NCI-H2227 (cell line): ENCODE measurements at regions not wholly inside any gene's neighbourhood (a gene's known extent, or its start where the extent isn't known, plus 50 kb on each side); places are given as distances from the start of the nearest gene placed in this dataset.
"Not testable (repeated sequence)": the region's sequence is repeated elsewhere in the genome, so short reads cannot be mapped to it uniquely, and the experiment has no call there.

Experiments
- DNase-seq: peaks from one replicate; lab custom pipeline; 2025; ENCODE audit not compliant: unreplicated experiment; lab: John Stamatoyannopoulos, UW

DNA sequence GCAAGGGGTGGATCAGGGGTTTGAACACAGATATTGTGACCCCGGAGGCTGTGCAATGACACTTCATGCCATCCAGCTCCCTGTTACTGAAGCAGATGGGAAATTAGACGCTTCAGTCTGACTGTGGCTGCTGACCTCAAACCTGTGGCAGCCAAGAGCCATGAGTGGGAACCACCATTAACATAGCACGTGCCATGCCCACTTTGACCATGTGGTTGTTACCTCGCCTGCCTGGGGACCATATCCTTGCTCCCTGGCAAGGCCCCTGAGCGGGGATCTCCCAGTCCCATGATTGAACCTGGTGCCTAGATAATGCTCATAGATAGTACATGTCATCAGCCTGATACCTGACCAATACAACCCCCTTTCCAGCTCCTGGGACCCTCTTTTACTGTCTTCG is 68.9 kb downstream of the CYP26B1 start:
- no peak for DNase-seq

DNA sequence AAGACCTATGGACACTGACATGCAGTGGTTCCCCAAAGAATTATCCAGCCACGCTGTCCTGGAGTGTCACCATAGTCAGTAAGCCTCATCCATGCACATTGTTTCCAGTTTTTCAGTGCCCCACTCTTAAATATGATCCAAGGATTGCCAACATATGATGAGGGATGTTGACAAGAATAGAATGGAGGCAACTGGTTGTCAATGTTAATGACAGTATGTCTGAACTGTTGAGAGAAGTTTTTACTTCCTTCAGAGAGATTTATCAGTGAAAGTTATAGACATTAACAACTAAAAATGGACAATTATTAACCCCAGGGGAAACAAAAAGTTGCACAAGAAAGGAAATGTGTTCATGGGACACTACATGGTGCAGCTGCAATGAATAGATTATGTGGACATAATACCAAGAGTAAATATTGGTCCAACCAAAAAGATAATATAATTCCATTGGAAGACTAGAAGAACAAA is 69.9 kb downstream of the CYP26B1 start:
- DNase-seq: no peak

DNA sequence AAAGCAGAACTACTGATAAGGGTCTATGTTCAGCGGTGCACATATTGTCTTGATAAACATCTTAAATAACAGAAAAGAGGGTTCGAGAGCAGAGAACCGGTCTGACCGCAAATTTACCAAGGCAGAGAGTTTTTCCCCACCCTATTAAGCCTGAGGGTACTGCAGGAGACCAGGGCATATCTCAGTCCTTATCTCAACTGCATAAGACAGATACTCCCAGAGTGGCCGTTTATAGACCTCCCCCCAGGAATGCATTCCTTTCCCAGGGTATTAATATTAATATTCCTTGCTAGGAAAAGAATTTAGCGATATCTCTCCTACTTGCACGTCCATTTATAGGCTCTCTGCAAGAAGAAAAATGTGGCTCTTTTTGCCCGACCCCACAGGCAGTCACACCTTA is 74.3 kb downstream of the CYP26B1 start:
- DNase-seq: not testable (repeated sequence)

DNA sequence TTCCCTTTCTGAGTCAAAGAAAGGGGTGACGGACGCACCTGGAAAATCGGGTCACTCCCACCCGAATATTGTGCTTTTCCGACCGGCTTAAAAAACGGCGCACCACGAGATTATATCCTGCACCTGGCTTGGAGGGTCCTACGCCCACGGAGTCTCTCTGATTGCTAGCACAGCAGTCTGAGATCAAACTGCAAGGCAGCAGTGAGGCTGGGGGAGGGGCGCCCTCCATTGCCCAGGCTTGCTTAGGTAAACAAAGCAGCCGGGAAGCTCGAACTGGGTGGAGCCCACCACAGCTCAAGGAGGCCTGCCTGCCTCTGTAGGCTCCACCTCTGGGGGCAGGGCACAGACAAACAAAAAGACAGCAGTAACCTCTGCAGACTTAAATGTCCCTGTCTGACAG is 83.5 kb downstream of the CYP26B1 start:
- not testable (repeated sequence) for DNase-seq

DNA sequence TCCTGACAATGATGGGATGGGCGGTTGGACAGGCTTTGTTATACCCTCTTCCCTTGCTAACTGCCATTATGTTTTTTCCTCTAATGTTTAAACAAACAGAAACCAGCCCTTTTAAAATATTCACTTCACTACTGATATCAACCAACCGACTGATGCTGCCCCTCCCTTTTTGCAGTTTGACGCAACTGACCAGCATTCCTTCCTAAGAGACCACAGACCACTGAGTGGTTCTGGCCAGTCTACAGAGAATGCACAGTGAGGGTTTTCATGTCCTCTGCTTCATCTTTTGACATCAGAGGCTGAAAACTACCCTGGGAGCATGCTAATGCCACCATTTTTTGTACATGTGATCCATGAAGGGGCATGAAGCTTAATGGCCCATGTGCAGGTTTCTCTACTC is 85.3 kb downstream of the CYP26B1 start:
- DNase-seq: no peak

DNA sequence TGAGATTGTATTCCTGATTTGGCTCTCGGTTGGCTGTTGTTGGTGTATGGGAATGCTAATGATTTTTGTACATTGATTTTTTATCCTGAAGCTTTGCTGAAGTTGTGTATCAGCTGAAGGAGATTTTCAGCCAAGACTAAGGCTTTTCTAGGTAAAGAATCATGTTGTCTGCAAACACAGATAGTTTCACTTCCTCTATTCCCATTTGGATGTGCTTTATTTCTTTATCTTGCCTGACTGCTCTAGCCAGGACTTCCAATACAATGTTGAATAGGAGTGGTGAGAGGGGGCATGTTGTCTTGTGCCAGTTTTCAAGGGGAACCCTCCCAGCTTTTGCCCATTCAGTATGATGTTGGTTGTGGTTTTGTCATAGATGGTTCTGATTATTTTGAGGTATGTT is 90.4 kb downstream of the CYP26B1 start:
- DNase-seq: no peak

DNA sequence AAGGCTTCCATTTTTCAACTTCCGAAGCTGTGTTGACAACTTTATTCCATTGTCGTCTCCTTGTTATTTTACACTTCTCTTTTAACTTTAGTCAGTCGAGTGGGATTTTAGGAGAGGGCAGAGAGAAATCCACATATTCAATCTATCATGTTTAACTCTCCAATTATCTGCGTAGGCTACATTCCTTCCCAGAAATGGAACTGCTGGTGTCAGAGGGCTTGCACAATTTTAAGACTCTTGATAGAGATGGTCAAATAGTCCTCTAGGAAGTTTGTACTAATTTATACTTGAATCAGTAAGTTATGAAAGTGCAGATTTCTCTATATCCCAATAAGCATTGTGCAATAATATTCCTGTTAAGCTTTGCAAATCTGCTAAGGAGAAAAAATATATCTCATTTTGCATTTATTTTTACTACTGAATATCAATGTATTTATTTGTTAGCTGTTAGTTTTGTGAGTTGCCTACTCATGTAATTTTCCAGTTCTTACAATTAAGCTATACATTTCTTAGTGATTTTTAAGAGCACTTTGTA is 95.6 kb downstream of the CYP26B1 start:
- DNase-seq: no peak

DNA sequence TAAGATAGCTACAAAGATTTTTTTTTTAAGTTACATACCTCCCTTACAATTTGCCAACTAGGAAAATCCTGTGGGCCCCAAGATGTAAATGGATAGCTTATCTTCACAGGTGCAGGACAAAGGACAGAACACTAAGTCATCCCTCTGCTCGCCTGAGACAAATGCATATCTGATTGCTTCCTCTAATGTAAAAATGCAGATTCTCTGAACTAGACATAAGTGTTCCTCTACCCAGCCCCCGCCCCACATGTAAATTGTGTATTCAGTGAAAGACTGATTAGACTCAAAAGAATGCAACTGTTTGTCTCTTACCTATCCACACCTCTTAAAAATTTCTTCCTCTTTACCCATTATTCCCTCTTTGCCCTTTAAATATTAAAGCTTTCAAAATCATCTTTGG is 96.5 kb downstream of the CYP26B1 start:
- DNase-seq: no peak

DNA sequence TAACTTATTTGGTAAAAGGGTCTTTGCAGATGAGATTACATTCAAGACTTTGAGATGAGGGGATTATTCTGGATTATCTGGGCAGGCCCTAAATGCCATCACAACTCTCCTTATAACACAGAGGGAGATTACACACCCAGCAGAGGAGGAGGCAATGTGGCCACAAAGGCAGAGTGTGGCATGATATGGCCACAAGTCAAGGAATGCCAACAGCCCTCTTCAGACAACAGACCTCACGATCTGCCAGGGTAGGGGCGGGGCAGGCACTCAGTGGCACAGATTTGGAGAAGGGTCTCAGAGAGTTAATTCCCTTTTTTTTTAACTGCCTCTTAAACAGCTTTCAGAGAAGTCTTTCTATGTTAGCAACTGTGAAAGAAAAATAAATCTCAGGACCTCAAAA is 96.9 kb downstream of the CYP26B1 start:
- DNase-seq: no peak

DNA sequence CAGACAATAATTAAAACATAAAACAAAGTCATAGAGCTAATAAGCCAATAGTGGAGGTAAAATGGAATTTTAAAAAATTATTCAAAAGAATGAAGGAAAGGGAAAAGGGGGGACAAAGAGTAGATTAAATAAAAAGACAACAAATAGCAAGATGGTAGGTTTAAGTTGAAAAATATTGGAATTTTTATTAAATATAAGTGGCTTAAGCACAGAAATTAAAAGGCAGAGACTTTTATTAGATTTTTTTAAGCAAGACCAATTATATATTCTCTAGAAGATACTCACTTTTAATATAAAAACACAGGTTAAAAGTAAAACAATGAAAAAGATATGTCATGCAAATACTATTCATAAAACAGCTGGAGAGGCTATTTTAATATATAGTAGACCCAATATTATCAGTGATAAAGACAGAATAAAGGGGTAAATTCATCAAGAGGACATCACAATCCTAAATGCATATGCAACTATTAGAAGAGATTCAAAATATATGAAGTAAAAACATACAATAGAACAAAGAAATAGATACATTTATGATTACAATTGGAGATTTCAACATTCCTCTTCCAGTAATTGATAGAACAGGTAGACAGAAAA is 98.7 kb downstream of the CYP26B1 start:
- no peak for DNase-seq

DNA sequence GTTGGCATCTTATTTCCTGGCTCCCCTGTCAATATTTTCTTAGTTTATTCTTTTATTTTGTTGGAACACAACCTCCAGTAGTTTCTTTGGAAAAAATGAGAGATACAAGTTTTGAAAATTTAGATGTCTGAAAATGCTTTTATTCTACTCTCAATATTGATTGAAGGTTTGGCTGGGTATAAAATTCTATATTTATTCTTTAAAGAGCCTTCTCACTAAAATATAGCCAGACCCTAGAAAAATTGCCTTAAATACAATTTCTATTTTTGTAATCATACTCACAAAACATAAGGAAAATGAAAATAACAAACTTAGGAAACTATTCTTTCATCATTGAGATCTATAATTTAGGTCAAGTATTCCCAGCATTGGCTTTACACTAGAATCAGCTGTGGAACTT is 103.7 kb downstream of the CYP26B1 start:
- DNase-seq: no peak

DNA sequence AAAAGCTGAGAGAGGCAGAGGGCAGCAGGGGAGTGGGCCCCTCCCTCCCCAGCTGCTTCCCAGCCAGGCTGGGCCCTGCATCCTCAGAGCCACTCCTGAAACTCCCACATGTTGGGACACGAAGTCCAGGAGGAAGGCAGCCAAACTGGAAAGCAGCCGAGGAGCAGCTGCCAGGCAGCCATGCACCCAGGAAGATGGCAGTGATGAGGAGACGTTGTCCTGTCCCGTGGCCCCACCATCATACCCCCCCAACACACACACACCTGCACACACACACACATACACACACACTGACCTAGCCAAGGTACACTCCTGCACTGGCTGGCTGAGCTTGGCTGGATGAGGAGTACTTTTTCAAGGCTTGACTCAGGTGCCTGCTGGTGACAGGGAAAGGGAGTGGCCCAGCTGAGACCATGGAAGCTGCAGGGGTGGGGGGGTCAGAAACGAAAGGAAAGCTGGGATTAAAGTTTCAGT is 106.0 kb downstream of the CYP26B1 start:
- no peak for DNase-seq

DNA sequence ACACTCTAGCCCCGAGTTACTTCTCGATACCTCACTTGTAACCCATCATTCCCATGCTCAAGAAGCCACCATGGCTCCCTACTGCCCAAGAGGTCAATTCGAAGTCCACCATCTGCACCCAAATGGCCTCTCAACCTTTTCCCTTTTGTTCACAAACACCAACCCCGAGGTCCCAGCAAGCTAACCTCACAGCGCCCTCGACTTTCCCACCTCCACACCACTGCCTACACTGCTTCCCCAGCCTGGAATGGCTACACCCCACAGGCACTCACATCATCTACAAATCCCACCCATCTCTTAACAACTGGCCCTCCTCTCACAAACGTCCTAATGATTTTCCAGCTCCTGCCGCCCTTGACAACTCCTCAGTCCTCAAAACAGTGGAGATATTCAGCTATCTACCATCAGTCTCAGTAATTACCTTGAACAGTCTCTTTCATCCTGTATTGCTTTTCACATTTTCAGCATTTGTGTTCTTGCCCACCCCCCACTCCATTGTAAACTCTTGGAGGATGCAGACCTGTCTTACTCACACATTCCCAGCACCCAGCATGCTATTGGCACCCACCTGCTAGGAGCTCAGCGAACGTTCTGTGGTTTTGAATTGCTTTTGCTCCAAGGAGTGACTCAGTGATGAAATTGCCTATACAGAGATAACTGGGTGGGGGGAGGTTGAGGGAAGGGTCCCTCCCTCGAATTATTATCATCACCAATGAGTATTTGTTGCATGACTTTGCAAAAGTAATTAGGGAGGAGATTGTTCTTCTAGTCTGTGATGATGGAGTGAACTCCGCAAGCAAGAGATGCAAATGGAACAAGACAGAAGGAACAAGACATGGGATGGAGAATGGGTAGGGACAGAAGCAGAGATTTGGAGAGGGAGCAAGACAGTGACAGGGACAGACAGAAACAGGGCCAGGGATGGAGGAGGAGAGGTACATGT is 106.8 kb downstream of the CYP26B1 start:
- no peak for DNase-seq

DNA sequence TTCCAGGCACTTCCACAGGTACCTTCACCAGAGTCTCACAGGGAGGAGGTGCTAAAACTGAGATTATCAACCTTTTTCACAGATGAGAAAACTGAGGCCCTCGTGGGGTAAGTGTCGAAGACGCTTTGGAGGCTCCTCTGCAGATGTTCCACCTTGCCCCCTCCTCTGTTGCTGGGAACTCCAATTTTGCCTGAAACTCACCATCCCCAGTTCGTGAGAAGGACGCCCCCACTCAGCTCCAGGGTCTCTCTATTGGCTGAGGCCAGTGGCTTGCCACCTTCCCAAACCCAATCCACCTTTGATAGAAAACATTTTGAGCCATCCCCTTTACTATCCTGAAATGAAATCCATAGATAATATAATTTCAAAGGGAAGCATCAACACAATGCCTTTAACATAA is 109.1 kb downstream of the CYP26B1 start:
- no peak for DNase-seq

DNA sequence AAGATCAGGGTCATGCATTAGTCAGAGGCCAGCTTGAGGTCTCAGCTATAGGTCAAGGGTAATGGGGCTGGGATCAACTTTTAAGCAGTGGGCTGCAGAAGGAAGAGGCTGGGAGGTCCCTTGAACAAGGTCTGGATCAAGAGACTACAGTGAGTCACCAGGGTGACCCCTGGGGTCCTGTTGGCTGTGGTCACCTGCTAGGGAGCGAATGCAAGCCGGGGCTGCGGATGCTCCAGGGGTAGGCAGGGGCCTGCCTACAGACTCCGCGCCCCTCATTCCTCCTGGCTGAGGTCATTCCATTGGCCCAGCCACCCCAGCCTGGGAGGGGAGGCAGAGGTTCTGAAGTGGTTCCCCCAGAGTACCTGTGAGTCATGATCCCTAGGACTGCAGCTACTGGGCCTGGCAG is 110.4 kb downstream of the CYP26B1 start:
- no peak for DNase-seq

DNA sequence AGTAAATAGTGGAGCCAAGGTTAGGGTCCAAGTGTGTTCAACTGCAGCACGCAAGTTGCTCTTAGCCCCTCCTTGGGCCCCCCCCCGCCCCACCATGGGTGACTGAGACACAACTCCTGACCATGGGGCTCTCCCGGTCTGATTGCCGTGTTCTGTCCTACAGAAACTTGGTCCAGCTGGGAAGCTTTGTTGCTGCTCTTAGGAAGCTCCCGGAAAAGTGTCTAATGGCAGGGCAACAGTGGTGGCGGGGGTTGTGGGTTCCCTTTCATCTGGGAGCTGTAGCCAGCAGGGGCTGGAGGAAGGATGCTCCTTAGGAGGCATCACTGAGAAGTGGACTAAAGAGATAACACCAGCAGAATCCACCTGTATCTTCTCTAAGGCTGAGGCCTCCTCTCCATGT is 111.1 kb downstream of the CYP26B1 start:
- no peak for DNase-seq

DNA sequence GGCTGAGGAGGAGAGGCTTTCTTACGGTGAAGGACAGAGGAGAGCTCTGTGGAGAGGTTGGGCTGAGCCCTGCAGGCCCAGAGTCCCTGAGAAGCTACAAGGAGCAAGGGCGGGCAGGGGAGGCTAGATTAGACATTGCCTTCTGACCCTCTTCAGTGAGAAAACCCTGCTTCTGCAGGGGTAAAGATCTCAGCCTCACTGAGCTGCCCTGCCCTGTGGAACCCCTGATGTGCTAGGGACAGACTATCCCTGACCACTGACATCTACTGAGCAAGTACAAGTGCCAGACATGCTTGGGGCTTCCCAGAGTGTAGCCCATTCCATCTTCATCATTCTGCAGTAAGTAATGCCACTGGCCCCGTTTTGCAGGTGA is 111.5 kb downstream of the CYP26B1 start:
- DNase-seq: no peak

DNA sequence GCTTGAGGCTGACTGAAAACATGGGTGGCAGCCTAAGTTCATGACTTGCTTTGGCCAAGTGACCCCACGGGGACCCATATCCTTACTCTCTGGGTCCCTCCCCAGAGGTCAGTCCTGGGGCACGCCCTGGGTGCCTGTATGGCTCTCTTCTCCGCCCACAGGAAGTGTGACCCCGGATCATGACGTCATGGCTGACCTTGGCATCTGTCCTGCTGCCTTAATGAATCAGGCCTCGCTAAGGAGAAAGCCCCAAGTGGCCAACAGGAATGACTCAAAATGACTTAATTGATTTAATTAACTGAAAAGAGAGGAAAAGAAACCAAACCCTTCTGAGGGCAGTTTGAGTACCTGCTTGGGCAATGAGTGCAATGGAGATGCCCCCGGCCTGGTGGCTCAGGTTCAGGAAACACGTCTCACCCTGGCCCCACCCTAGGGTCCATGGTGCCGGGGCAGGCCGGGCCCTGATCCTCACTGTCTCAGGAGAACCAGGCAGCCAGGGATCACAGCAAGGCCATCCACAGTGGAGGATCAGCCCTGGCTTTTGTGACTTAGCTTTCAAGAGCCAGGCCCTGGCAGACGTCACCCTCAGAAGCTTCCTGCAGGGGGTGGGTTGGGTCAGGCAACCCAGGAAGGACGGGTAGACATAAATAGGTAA is 112.0 kb downstream of the CYP26B1 start:
- no peak for DNase-seq

DNA sequence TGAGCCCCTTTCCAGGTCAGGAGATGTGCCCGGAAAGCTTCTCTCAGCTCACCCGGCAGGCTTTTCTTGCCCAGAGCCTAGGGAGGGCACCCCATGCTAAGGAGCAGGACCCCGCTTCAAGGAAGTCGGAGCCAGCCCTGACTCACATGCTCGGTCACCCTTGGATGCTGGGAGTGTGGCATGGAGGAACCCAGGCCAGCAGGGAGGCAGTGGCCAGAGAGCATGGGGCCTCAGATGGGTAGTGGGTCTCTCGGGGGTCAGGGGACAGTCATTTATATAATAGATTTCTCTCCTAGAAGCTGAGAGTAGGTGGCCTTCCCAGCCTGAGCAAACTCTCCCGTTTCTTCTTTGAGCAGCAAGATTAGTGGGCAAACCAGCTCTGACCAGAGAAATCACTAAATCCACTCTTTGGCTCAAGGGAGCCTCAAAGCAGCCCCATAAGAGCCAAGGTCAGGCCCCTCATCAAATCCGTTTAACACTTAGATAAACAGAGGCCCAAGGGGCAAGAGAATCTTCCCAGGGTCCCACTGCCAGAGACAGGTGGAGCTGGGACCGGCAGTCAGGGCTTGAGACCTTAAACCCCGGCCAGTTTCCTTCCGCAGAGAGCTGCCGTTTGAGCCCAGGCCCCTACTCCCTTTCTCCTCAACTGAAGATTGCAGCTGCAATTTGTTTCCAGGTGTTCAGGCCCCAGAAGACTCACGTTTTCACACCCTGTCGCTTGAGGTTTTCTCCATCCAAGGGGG is 113.1 kb downstream of the CYP26B1 start:
- no peak for DNase-seq

DNA sequence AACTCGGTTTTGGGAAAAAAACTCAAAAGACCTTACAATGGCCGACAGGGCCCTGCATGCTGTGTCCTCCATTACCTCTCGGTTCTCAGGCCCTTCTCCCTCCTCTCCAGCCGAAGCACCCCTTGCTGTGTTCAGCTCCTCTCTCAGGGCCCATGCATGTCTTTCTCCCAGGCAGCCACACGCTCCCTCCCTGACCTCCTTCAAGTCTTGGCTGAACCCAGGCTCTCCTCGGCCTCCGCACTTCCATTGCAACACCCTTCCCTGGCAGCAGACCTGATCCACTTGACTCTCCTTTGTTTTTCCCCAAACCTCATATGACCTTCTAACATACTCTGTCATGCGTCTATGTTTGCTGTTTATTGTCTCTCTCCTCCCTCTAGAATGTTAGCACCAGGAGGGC is 114.0 kb downstream of the CYP26B1 start:
- DNase-seq: no peak

DNA sequence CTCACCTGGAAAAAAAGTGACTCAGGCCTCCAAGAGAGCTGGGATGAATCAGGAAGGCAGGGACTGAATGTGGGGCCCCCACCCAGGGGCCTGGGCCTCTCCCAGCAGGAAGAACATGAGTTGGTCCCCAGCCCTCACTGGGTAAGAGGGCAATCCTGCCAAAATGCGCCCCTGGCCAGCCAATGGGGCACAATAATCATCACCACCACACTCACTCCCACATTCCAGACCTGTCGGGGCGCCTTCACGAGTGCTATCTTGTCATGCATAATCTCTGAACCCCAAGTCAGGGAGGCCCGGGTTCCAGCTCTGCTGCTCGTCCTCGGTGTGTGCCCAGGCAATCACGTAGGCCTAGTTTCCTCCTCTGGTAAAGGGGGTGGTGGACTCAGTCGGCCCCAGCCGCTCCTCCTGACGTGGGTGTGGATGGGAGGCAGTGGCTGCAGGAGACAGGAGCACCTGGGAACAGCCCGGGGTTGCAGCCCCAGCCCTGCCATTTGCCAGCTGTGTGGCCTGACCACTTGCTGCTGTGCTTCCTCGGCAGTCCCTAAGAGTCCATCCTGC is 115.1 kb downstream of the CYP26B1 start:
- DNase-seq: no peak
